Activated T-cell treated with anti-CD3 and anti-CD28 coated beads, Interleukin-2, amount 50 U/mL, for 72 hours (primary cell): ENCODE measurements at regions not wholly inside any gene's neighbourhood (a gene's known extent, or its start where the extent isn't known, plus 50 kb on each side); places are given as distances from the start of the nearest gene placed in this dataset.

ENCODE experiments used
- ATAC-seq, 2 donors: fragments of 150-1000 bp; cut with Tn5 transposase; replicated peaks in 1 of 2; 2 replicates each; pipeline ENCODE4 v1.10.0; 2021; ENCODE audit warnings: moderate library complexity in 2 of 2, mild to moderate bottlenecking in 1 of 2
- DNase-seq, 2 donors: peaks; one replicate each; pipeline ENCODE4 v3.0.0; 2021 to 2022; ENCODE audit warnings: mixed read lengths in 1 of 2
- H3K27ac Mint-ChIP-seq: one replicate; pipeline ENCODE4 v1.8.0; 2022; ENCODE audit warnings: mild to moderate bottlenecking, moderate library complexity, mixed read lengths
- H3K27me3 Mint-ChIP-seq: one replicate; pipeline ENCODE4 v1.8.0; 2022; ENCODE audit warnings: low read depth, mixed read lengths
- H3K36me3 Mint-ChIP-seq, 2 donors: one replicate each; pipeline ENCODE4 v1.8.0; 2022; ENCODE audit warnings: mixed read lengths in 2 of 2, mild to moderate bottlenecking in 1 of 2; ENCODE audit not compliant: insufficient read depth in 2 of 2
- H3K4me1 Mint-ChIP-seq: one replicate; pipeline ENCODE4 v1.8.0; 2022; ENCODE audit warnings: low read depth, mixed read lengths
- H3K4me3 Mint-ChIP-seq, 2 donors: one replicate each; pipeline ENCODE4 v1.8.0; 2022; ENCODE audit warnings: mild to moderate bottlenecking in 2 of 2, mixed read lengths in 2 of 2, moderate library complexity in 2 of 2
- H3K9me3 Mint-ChIP-seq, 2 donors: one replicate each; pipeline ENCODE4 v1.8.0; 2022; ENCODE audit warnings: mixed read lengths in 2 of 2

- Mint-ChIP-seq H3K4me3 (no peak overlapping the region), H3K4me1 (no peaks in the 10 kb centered on the region), H3K9me3 (peaks cover 0 to 4% of the 10 kb centered on the region in 2 donors), H3K27me3 (no peaks in the 10 kb centered on the region), H3K36me3 (no peaks in the 10 kb centered on the region), H3K27ac (no peak overlapping the region)
- no peak for DNase-seq
- no peak for ATAC-seq
Observed at GRCh38 chr4:164154416-164154815, 599.5 kb upstream of the SMIM31 start.

- Mint-ChIP-seq H3K36me3 (no peaks in the 10 kb centered on the region), H3K4me1 (no peaks in the 10 kb centered on the region), H3K9me3 (peaks cover 0 to under 1% of the 10 kb centered on the region in 2 donors), H3K27ac (no peak overlapping the region), H3K27me3 (no peaks in the 10 kb centered on the region), H3K4me3 (no peak overlapping the region)
- DNase-seq (no peak), ATAC-seq (no peak)
Observed at GRCh38 chr4:164169591-164169990, 584.3 kb upstream of the SMIM31 start.

- ATAC-seq (no peak), DNase-seq (no peak)
- Mint-ChIP-seq H3K4me3 (no peak overlapping the region), H3K4me1 (no peaks in the 10 kb centered on the region), H3K27ac (no peak overlapping the region), H3K36me3 (no peaks in the 10 kb centered on the region), H3K9me3 (no peaks in the 10 kb centered on the region), H3K27me3 (no peaks in the 10 kb centered on the region)
Observed at GRCh38 chr4:164177153-164177552, 576.8 kb upstream of the SMIM31 start.

- Mint-ChIP-seq H3K9me3 (no peaks in the 10 kb centered on the region), H3K27ac (no peak overlapping the region), H3K36me3 (no peaks in the 10 kb centered on the region), H3K4me1 (no peaks in the 10 kb centered on the region), H3K27me3 (no peaks in the 10 kb centered on the region), H3K4me3 (no peak overlapping the region)
- ATAC-seq (no peak), DNase-seq (no peak)
Observed at GRCh38 chr4:164177753-164178152, 576.2 kb upstream of the SMIM31 start.

- no peaks in the 10 kb centered on the region for H3K4me1 Mint-ChIP-seq
- no peak for DNase-seq
- no peak overlapping the region for H3K27ac Mint-ChIP-seq
- no peak overlapping the region for H3K4me3 Mint-ChIP-seq
- H3K36me3 Mint-ChIP-seq, result no peaks in the 10 kb centered on the region
- no peaks in the 10 kb centered on the region for H3K27me3 Mint-ChIP-seq
- no peak for ATAC-seq
- H3K9me3 Mint-ChIP-seq, result no peaks in the 10 kb centered on the region
Observed at GRCh38 chr4:164188236-164188635, 565.7 kb upstream of the SMIM31 start.

- no peak for DNase-seq
- H3K9me3 Mint-ChIP-seq, result peaks cover 0 to 2% of the 10 kb centered on the region in 2 donors
- no peaks in the 10 kb centered on the region for H3K27me3 Mint-ChIP-seq
- H3K4me3 Mint-ChIP-seq, result no peak overlapping the region
- H3K36me3 Mint-ChIP-seq, result no peaks in the 10 kb centered on the region
- no peak for ATAC-seq
- H3K27ac Mint-ChIP-seq, result no peak overlapping the region
- H3K4me1 Mint-ChIP-seq, result no peaks in the 10 kb centered on the region
Observed at GRCh38 chr4:164192844-164193243, 561.1 kb upstream of the SMIM31 start.

- DNase-seq (no peak), ATAC-seq (no peak)
- H3K4me1 Mint-ChIP-seq, result no peaks in the 10 kb centered on the region
- H3K27ac Mint-ChIP-seq, result no peak overlapping the region
- H3K36me3 Mint-ChIP-seq, result no peaks in the 10 kb centered on the region
- no peak overlapping the region for H3K4me3 Mint-ChIP-seq
- no peaks in the 10 kb centered on the region for H3K27me3 Mint-ChIP-seq
- peaks cover 0 to 2% of the 10 kb centered on the region in 2 donors for H3K9me3 Mint-ChIP-seq
Observed at GRCh38 chr4:164193676-164194075, 560.3 kb upstream of the SMIM31 start.

- DNase-seq, result no peak
- no peaks in the 10 kb centered on the region for H3K4me1 Mint-ChIP-seq
Observed at GRCh38 chr4:164197556-164197955, 556.4 kb upstream of the SMIM31 start.

GRCh38 chr4:164203476-164203875 is 550.5 kb upstream of the SMIM31 start:
- DNase-seq (no peak), ATAC-seq (no peak)
- H3K27ac Mint-ChIP-seq, result no peak overlapping the region
- H3K36me3 Mint-ChIP-seq, result no peaks in the 10 kb centered on the region
- no peak overlapping the region for H3K4me3 Mint-ChIP-seq
- no peaks in the 10 kb centered on the region for H3K4me1 Mint-ChIP-seq
- no peaks in the 10 kb centered on the region for H3K27me3 Mint-ChIP-seq
- peaks cover 4 to 7% of the 10 kb centered on the region in 2 donors for H3K9me3 Mint-ChIP-seq

More at GRCh38 chr4:164197556-164197955, 556.4 kb upstream of the SMIM31 start:
- H3K4me3 Mint-ChIP-seq, result no peak overlapping the region
- no peak overlapping the region for H3K27ac Mint-ChIP-seq
- H3K36me3 Mint-ChIP-seq, result no peaks in the 10 kb centered on the region
- peaks cover 2 to 6% of the 10 kb centered on the region in 2 donors for H3K9me3 Mint-ChIP-seq
- no peak for ATAC-seq
- no peaks in the 10 kb centered on the region for H3K27me3 Mint-ChIP-seq

GRCh38 chr4:164204434-164204833 is 549.5 kb upstream of the SMIM31 start:
- no peak for ATAC-seq
- peaks cover 4 to 7% of the 10 kb centered on the region in 2 donors for H3K9me3 Mint-ChIP-seq
- no peak overlapping the region for H3K27ac Mint-ChIP-seq
- H3K36me3 Mint-ChIP-seq, result no peaks in the 10 kb centered on the region
- no peak for DNase-seq
- H3K4me3 Mint-ChIP-seq, result no peak overlapping the region
- no peaks in the 10 kb centered on the region for H3K4me1 Mint-ChIP-seq
- H3K27me3 Mint-ChIP-seq, result no peaks in the 10 kb centered on the region

- ATAC-seq, result no peak
- peaks cover 3 to 5% of the 10 kb centered on the region in 2 donors for H3K9me3 Mint-ChIP-seq
- no peak overlapping the region for H3K27ac Mint-ChIP-seq
- no peaks in the 10 kb centered on the region for H3K27me3 Mint-ChIP-seq
- DNase-seq, result no peak
- H3K4me3 Mint-ChIP-seq, result no peak overlapping the region
- H3K4me1 Mint-ChIP-seq, result no peaks in the 10 kb centered on the region
- H3K36me3 Mint-ChIP-seq, result no peaks in the 10 kb centered on the region
Observed at GRCh38 chr4:164207460-164207859, 546.5 kb upstream of the SMIM31 start.

- no peak for DNase-seq
- no peaks in the 10 kb centered on the region for H3K4me1 Mint-ChIP-seq
- H3K36me3 Mint-ChIP-seq, result no peaks in the 10 kb centered on the region
- ATAC-seq, result no peak
- H3K27me3 Mint-ChIP-seq, result no peaks in the 10 kb centered on the region
- H3K9me3 Mint-ChIP-seq, result peaks cover 2% of the 10 kb centered on the region in 2 donors
- no peak overlapping the region for H3K27ac Mint-ChIP-seq
- H3K4me3 Mint-ChIP-seq, result no peak overlapping the region
Observed at GRCh38 chr4:164210377-164210776, 543.6 kb upstream of the SMIM31 start.

GRCh38 chr4:164212134-164212533 is 541.8 kb upstream of the SMIM31 start:
- Mint-ChIP-seq H3K27ac (no peak overlapping the region), H3K36me3 (no peaks in the 10 kb centered on the region), H3K27me3 (no peaks in the 10 kb centered on the region), H3K9me3 (peaks cover 2% of the 10 kb centered on the region in 2 donors), H3K4me3 (no peak overlapping the region), H3K4me1 (no peaks in the 10 kb centered on the region)
- no peak for DNase-seq
- no peak for ATAC-seq

- no peaks in the 10 kb centered on the region for H3K27me3 Mint-ChIP-seq
- H3K4me3 Mint-ChIP-seq, result no peak overlapping the region
- H3K36me3 Mint-ChIP-seq, result no peaks in the 10 kb centered on the region
- peaks cover 2% of the 10 kb centered on the region in 2 donors for H3K9me3 Mint-ChIP-seq
- ATAC-seq, result no peak
- H3K4me1 Mint-ChIP-seq, result no peaks in the 10 kb centered on the region
- DNase-seq, result no peak
- H3K27ac Mint-ChIP-seq, result no peak overlapping the region
Observed at GRCh38 chr4:164212714-164213113, 541.2 kb upstream of the SMIM31 start.
